GM19455 (cell line): ENCODE measurements at regions not wholly inside any gene's neighbourhood (a gene's known extent, or its start where the extent isn't known, plus 50 kb on each side); places are given as distances from the start of the nearest gene placed in this dataset.
"Not testable (repeated sequence)": the region's sequence is repeated elsewhere in the genome, so short reads cannot be mapped to it uniquely, and the experiment has no call there.

ENCODE experiments used
- ATAC-seq: cut with Tn5 transposase; IDR thresholded peaks from one replicate; pipeline ENCODE4 v1.9.1; 2021; ENCODE audit not compliant: unreplicated experiment

- no peak for ATAC-seq
Observed at GRCh38 chr18:51248685-51249084, 51.2 kb upstream of the MEX3C start.

GRCh38 chr18:51250006-51250405, 52.5 kb upstream of the MEX3C start:
- ATAC-seq: no peak

- no peak for ATAC-seq
Observed at GRCh38 chr18:51250458-51251024, 53.1 kb upstream of the MEX3C start.

GRCh38 chr18:51251625-51252024, 54.1 kb upstream of the MEX3C start:
- peak; percentile 97 for ATAC-seq

GRCh38 chr18:51253476-51253875, 56.0 kb upstream of the MEX3C start:
- ATAC-seq: no peak

GRCh38 chr18:51255693-51256092, 58.2 kb upstream of the MEX3C start:
- ATAC-seq: no peak

- no peak for ATAC-seq
Observed at GRCh38 chr18:51257150-51257549, 59.7 kb upstream of the MEX3C start.

- no peak for ATAC-seq
Observed at GRCh38 chr18:51260118-51260517, 62.6 kb upstream of the MEX3C start.

- not testable (repeated sequence) for ATAC-seq
Observed at GRCh38 chr18:51266077-51266476, 68.6 kb upstream of the MEX3C start.

GRCh38 chr18:51266773-51267172, 69.3 kb upstream of the MEX3C start:
- no peak for ATAC-seq

- ATAC-seq: no peak
Observed at GRCh38 chr18:51273437-51273836, 76.0 kb upstream of the MEX3C start.

- no peak for ATAC-seq
Observed at GRCh38 chr18:51275712-51276476, 78.4 kb upstream of the MEX3C start.

- no peak for ATAC-seq
Observed at GRCh38 chr18:51278045-51278649, 80.7 kb upstream of the MEX3C start.

- no peak for ATAC-seq
Observed at GRCh38 chr18:51279367-51279984, 82.0 kb upstream of the MEX3C start.

- ATAC-seq: no peak
Observed at GRCh38 chr18:51287818-51288508, 90.5 kb upstream of the MEX3C start.

- ATAC-seq: no peak
Observed at GRCh38 chr18:51288582-51288981, 91.1 kb upstream of the MEX3C start.

GRCh38 chr18:51290860-51291259, 93.4 kb upstream of the MEX3C start:
- no peak for ATAC-seq

GRCh38 chr18:51300912-51301311, 103.4 kb upstream of the MEX3C start:
- no peak for ATAC-seq

GRCh38 chr18:51301376-51301775, 103.9 kb upstream of the MEX3C start:
- no peak for ATAC-seq

GRCh38 chr18:51316677-51317076, 119.2 kb upstream of the MEX3C start:
- ATAC-seq: no peak

- ATAC-seq: no peak
Observed at GRCh38 chr18:51321696-51322095, 124.2 kb upstream of the MEX3C start.
